Esophagus squamous epithelium (tissue), 4 donors: ENCODE measurements at regions not wholly inside any gene's neighbourhood (a gene's known extent, or its start where the extent isn't known, plus 50 kb on each side); places are given as distances from the start of the nearest gene placed in this dataset.

Source experiments
- CTCF ChIP-seq, 6 experiments: fragments of 450-650 bp in 4 of 6; fragments of 200-600 bp in 2 of 6; sonication (generic) in 2 of 6; IDR thresholded peaks; one replicate each; pipeline ENCODE4 v1.5.1; 2016 to 2019; ENCODE audit warnings: antibody characterized with exemption in 6 of 6, mild to moderate bottlenecking in 4 of 6, moderate library complexity in 4 of 6
- POLR2A ChIP-seq, 4 donors: fragments of 450-650 bp; IDR thresholded peaks; one replicate each; pipeline ENCODE4 v1.6.1; 2017; ENCODE audit warnings: antibody characterized with exemption in 4 of 4, mild to moderate bottlenecking in 4 of 4, moderate library complexity in 3 of 4

- no peak for TF ChIP-seq CTCF (IDR thresholded peaks at IDR 0.05)
- no peak for TF ChIP-seq POLR2A (IDR thresholded peaks at IDR 0.05)
Observed at GRCh38 chr5:34598177-34598794, 57.8 kb upstream of the RAI14 start.
